ENCODE measurements at regions not wholly inside any gene's neighbourhood (a gene's known extent, or its start where the extent isn't known, plus 50 kb on each side); places are given as distances from the start of the nearest gene placed in this dataset.
"Not testable (repeated sequence)": the region's sequence is repeated elsewhere in the genome, so short reads cannot be mapped to it uniquely, and the experiment has no call there.

GRCh38 chr2:222361787-222362186 is 62.6 kb upstream of the SGPP2 start:
- Histone ChIP-seq H3K27ac (no peak overlapping the region), H3K27me3 (replicated peaks in 1 of 7) (no peaks in the 10 kb centered on the region), H3K9me3 (no peaks in the 10 kb centered on the region), H3K36me3 (no peaks in the 10 kb centered on the region), H3K4me1 (peaks cover 0 to 5% (median 0%) of the 10 kb centered on the region in 6 donors), H3K4me3 (no peak overlapping the region)
- WGBS, 5 donors, result 87 to 94% (median 90%) methylated on average over 3 of the region's 3 CpGs
- intact Hi-C loops (cut with DNase I; ENCODE audit: low total_unique reads), result no loop called here
- no peak for DNase-seq
- TF ChIP-seq CTCF (IDR thresholded peaks at IDR 0.05 in 8 of 11, conservative IDR thresholded peaks at IDR 0.05 in 3 of 11), result no peak
- TF ChIP-seq POLR2AphosphoS5 (IDR thresholded peaks at IDR 0.05), result no peak
- no peak for TF ChIP-seq POLR2A (IDR thresholded peaks at IDR 0.05)

- H3K36me3 ChIP-seq, result no peaks in the 10 kb centered on the region
- H3K9me3 ChIP-seq, result no peaks in the 10 kb centered on the region
- no peak overlapping the region for H3K4me3 ChIP-seq
- DNase-seq, result no peak
- no peaks in the 10 kb centered on the region for H3K27me3 ChIP-seq (replicated peaks in 1 of 7)
- TF ChIP-seq POLR2A (IDR thresholded peaks at IDR 0.05) (no peak), POLR2AphosphoS5 (IDR thresholded peaks at IDR 0.05) (no peak), CTCF (IDR thresholded peaks at IDR 0.05 in 8 of 11, conservative IDR thresholded peaks at IDR 0.05 in 3 of 11) (no peak)
- H3K4me1 ChIP-seq, result peaks cover 0 to 5% (median 0%) of the 10 kb centered on the region in 6 donors
- H3K27ac ChIP-seq, result no peak overlapping the region
- intact Hi-C loops (cut with DNase I; ENCODE audit: low total_unique reads), result no loop called here
- WGBS, 5 donors, result 60 to 80% (median 77%) methylated on average over 2 of the region's 2 CpGs
These were observed 62.0 kb upstream of the SGPP2 start for GRCh38 chr2:222362336-222362735.

GRCh38 chr2:222364285-222364895 is 60.0 kb upstream of the SGPP2 start:
- Histone ChIP-seq H3K36me3 (no peaks in the 10 kb centered on the region), H3K4me1 (no peaks in the 10 kb centered on the region), H3K27ac (peak overlapping the region in 3 of 8 donors; percentile 10 to 60 (median 52)), H3K4me3 (no peak overlapping the region), H3K27me3 (replicated peaks in 1 of 7) (peaks cover 0 to 11% (median 0%) of the 10 kb centered on the region in 7 donors), H3K9me3 (peaks cover 0 to 8% (median 0%) of the 10 kb centered on the region in 8 donors)
- 16 to 25% (median 21%) methylated on average over 3 of the region's 3 CpGs for WGBS, 5 donors
- intact Hi-C loops (cut with DNase I; ENCODE audit: low total_unique reads), result no loop called here
- TF ChIP-seq POLR2A (IDR thresholded peaks at IDR 0.05) (no peak), POLR2AphosphoS5 (IDR thresholded peaks at IDR 0.05) (no peak), CTCF (IDR thresholded peaks at IDR 0.05 in 8 of 11, conservative IDR thresholded peaks at IDR 0.05 in 3 of 11) (no peak)
- no peak for DNase-seq

- peaks cover 0 to 11% (median 0%) of the 10 kb centered on the region in 7 donors for H3K27me3 ChIP-seq (replicated peaks in 1 of 7)
- intact Hi-C loops (cut with DNase I; ENCODE audit: low total_unique reads); H3K36me3 ChIP-seq; DNase-seq; H3K27ac ChIP-seq; H3K4me1 ChIP-seq; H3K4me3 ChIP-seq: not testable (repeated sequence)
- H3K9me3 ChIP-seq, result peaks cover 0 to 31% (median 15%) of the 10 kb centered on the region in 8 donors
- 73 to 80% (median 79%) methylated on average over 8 of the region's 8 CpGs for WGBS, 5 donors
These were observed 56.1 kb upstream of the SGPP2 start for GRCh38 chr2:222368280-222368679.

All from spleen (tissue), 11 donors.